ENCODE measurements at regions not wholly inside any gene's neighbourhood (a gene's known extent, or its start where the extent isn't known, plus 50 kb on each side); places are given as distances from the start of the nearest gene placed in this dataset.

GRCh38 chr10:110408203-110408871, 89.4 kb upstream of the DUSP5 start:
- 71% methylated on average over 10 of the region's 10 CpGs for WGBS, 2 experiments (ENCODE audit: low coverage in 1 of 2, low lambda C conversion rate in 2 of 2, missing lambda C conversion rate in 2 of 2)
- Histone ChIP-seq H3K4me2 (ENCODE audit: unreplicated experiment) (peak overlapping the region; percentile 32), H3K36me3 (ENCODE audit: low read depth) (no peaks in the 10 kb centered on the region), H3K9ac (peak overlapping the region; percentile 7; the same call in 1 of the 2 replicates), H3F3A (ENCODE audit: insufficient read depth) (peaks cover 19% of the 10 kb centered on the region), H3K27me3 (replicated peaks; ENCODE audit: insufficient read depth) (no peaks in the 10 kb centered on the region), H3K4me1 (ENCODE audit: insufficient read depth) (peaks cover 52% of the 10 kb centered on the region), H3K9me2 (ENCODE audit: insufficient read depth) (no peaks in the 10 kb centered on the region), H3K27ac (peak overlapping the region; percentile 40), H3K4me3 (no peak overlapping the region), H2AFZ (peak overlapping the region; percentile 15), H3K9me3 (ENCODE audit: low read depth) (no peaks in the 10 kb centered on the region), H4K20me1 (ENCODE audit: insufficient read depth) (no peaks in the 10 kb centered on the region), H3K79me2 (ENCODE audit: insufficient read depth) (no peaks in the 10 kb centered on the region)
- DNase-seq, result peak; percentile 63
- TF ChIP-seq EZH2 (IDR thresholded peaks at IDR 0.05; ENCODE audit: insufficient read depth, poor library complexity, severe bottlenecking) (no peak), EZH2phosphoT487 (IDR thresholded peaks at IDR 0.05; ENCODE audit: insufficient read depth, low read depth) (no peak)
- in situ Hi-C loops (cut with MboI), result no loop called here

GRCh38 chr10:110408943-110409342, 88.8 kb upstream of the DUSP5 start:
- Histone ChIP-seq H3K9me3 (ENCODE audit: low read depth) (no peaks in the 10 kb centered on the region), H3K4me3 (no peak overlapping the region), H3K27me3 (replicated peaks; ENCODE audit: insufficient read depth) (no peaks in the 10 kb centered on the region), H3K79me2 (ENCODE audit: insufficient read depth) (no peaks in the 10 kb centered on the region), H3K4me1 (ENCODE audit: insufficient read depth) (peaks cover 52% of the 10 kb centered on the region), H4K20me1 (ENCODE audit: insufficient read depth) (no peaks in the 10 kb centered on the region), H3K9ac (no peak overlapping the region), H3K36me3 (ENCODE audit: low read depth) (no peaks in the 10 kb centered on the region), H3F3A (ENCODE audit: insufficient read depth) (peaks cover 20% of the 10 kb centered on the region), H3K4me2 (ENCODE audit: unreplicated experiment) (no peak overlapping the region), H3K9me2 (ENCODE audit: insufficient read depth) (no peaks in the 10 kb centered on the region), H3K27ac (no peak overlapping the region), H2AFZ (no peak overlapping the region)
- no peak for DNase-seq
- WGBS, 2 experiments (ENCODE audit: low coverage in 1 of 2, low lambda C conversion rate in 2 of 2, missing lambda C conversion rate in 2 of 2), result 96% methylated on average over 8 of the region's 8 CpGs
- in situ Hi-C loops (cut with MboI), result no loop called here
- TF ChIP-seq EZH2 (IDR thresholded peaks at IDR 0.05; ENCODE audit: insufficient read depth, poor library complexity, severe bottlenecking), result no peak
- TF ChIP-seq EZH2phosphoT487 (IDR thresholded peaks at IDR 0.05; ENCODE audit: insufficient read depth, low read depth), result no peak

- Histone ChIP-seq H3K36me3 (ENCODE audit: low read depth) (no peaks in the 10 kb centered on the region), H3K9me3 (ENCODE audit: low read depth) (no peaks in the 10 kb centered on the region), H3K9ac (no peak overlapping the region), H3K27me3 (replicated peaks; ENCODE audit: insufficient read depth) (no peaks in the 10 kb centered on the region), H3K4me1 (ENCODE audit: insufficient read depth) (peaks cover 53% of the 10 kb centered on the region), H3K4me2 (ENCODE audit: unreplicated experiment) (no peak overlapping the region), H3K9me2 (ENCODE audit: insufficient read depth) (no peaks in the 10 kb centered on the region), H3K4me3 (no peak overlapping the region), H4K20me1 (ENCODE audit: insufficient read depth) (no peaks in the 10 kb centered on the region), H3K79me2 (ENCODE audit: insufficient read depth) (no peaks in the 10 kb centered on the region), H3F3A (ENCODE audit: insufficient read depth) (peaks cover 25% of the 10 kb centered on the region), H2AFZ (no peak overlapping the region), H3K27ac (peak overlapping the region; percentile 55; the same call in 1 of the 2 replicates)
- in situ Hi-C loops (cut with MboI), result no loop called here
- 82 to 84% methylated on average over 4 of the region's 4 CpGs for WGBS, 2 experiments (ENCODE audit: low coverage in 1 of 2, low lambda C conversion rate in 2 of 2, missing lambda C conversion rate in 2 of 2)
- TF ChIP-seq EZH2phosphoT487 (IDR thresholded peaks at IDR 0.05; ENCODE audit: insufficient read depth, low read depth), result no peak
- no peak for TF ChIP-seq EZH2 (IDR thresholded peaks at IDR 0.05; ENCODE audit: insufficient read depth, poor library complexity, severe bottlenecking)
- no peak for DNase-seq
Measured at GRCh38 chr10:110409488-110409887, 88.2 kb upstream of the DUSP5 start.

- in situ Hi-C loops (cut with MboI), result no loop called here
- Histone ChIP-seq H3K9me3 (ENCODE audit: low read depth) (no peaks in the 10 kb centered on the region), H3K4me2 (ENCODE audit: unreplicated experiment) (peak overlapping the region; percentile 26), H3K9me2 (ENCODE audit: insufficient read depth) (no peaks in the 10 kb centered on the region), H3K79me2 (ENCODE audit: insufficient read depth) (no peaks in the 10 kb centered on the region), H3K36me3 (ENCODE audit: low read depth) (no peaks in the 10 kb centered on the region), H3K4me3 (no peak overlapping the region), H3K27me3 (replicated peaks; ENCODE audit: insufficient read depth) (no peaks in the 10 kb centered on the region), H3F3A (ENCODE audit: insufficient read depth) (peaks cover 25% of the 10 kb centered on the region), H3K9ac (peak overlapping the region; percentile 26; the same call in 1 of the 2 replicates), H2AFZ (no peak overlapping the region), H3K27ac (peak overlapping the region; percentile 55), H4K20me1 (ENCODE audit: insufficient read depth) (no peaks in the 10 kb centered on the region), H3K4me1 (ENCODE audit: insufficient read depth) (peaks cover 57% of the 10 kb centered on the region)
- peak; percentile 13 for DNase-seq
- TF ChIP-seq EZH2 (IDR thresholded peaks at IDR 0.05; ENCODE audit: insufficient read depth, poor library complexity, severe bottlenecking) (no peak), EZH2phosphoT487 (IDR thresholded peaks at IDR 0.05; ENCODE audit: insufficient read depth, low read depth) (no peak)
- 86 to 90% methylated on average over 4 of the region's 4 CpGs for WGBS, 2 experiments (ENCODE audit: low coverage in 1 of 2, low lambda C conversion rate in 2 of 2, missing lambda C conversion rate in 2 of 2)
Measured at GRCh38 chr10:110409926-110410325, 87.8 kb upstream of the DUSP5 start.

Data from GM23248 (cell line).